Neural cell (in vitro differentiated cells): ENCODE measurements at regions not wholly inside any gene's neighbourhood (a gene's known extent, or its start where the extent isn't known, plus 50 kb on each side); places are given as distances from the start of the nearest gene placed in this dataset.

Experiments used
- H2AFZ ChIP-seq: fragments of 200-600, 300-800 bp; sonication (generic), shearing (Covaris generic); 2 replicates; pipeline ENCODE4 v1.6.0; 2014; ENCODE audit warnings: low read depth, mild to moderate bottlenecking, antibody characterized with exemption, low read length, moderate library complexity
- H3F3A ChIP-seq: fragments of 200-600 bp; shearing (Covaris generic); 2 replicates; pipeline ENCODE4 v1.6.1; 2016; ENCODE audit warnings: mild to moderate bottlenecking, moderate library complexity, mixed read lengths, antibody characterized with exemption, low read length; ENCODE audit not compliant: insufficient read depth, poor library complexity, severe bottlenecking
- H3K27ac ChIP-seq: fragments of 200-600, 300-800 bp; sonication (generic), shearing (Covaris generic); 2 replicates; pipeline ENCODE4 v1.5.1; 2014; ENCODE audit warnings: mild to moderate bottlenecking, low read length, moderate library complexity
- H3K27me3 ChIP-seq: fragments of 300-800, 200-600 bp; sonication (generic), shearing (Covaris generic); 2 replicates; pipeline ENCODE4 v1.6.0; 2014; ENCODE audit warnings: mild to moderate bottlenecking, low read depth, low read length, moderate library complexity; ENCODE audit not compliant: insufficient read depth
- H3K36me3 ChIP-seq: fragments of 300-800, 200-600 bp; sonication (generic), shearing (Covaris generic); 2 replicates; pipeline ENCODE4 v1.5.1; 2014; ENCODE audit warnings: mild to moderate bottlenecking, antibody characterized with exemption, low read length, moderate library complexity; ENCODE audit not compliant: insufficient read depth
- H3K4me2 ChIP-seq: fragments of 300-800, 200-600 bp; sonication (generic), shearing (Covaris generic); 2 replicates; pipeline ENCODE4 v1.6.0; 2014; ENCODE audit warnings: mild to moderate bottlenecking, low read length
- H3K4me3 ChIP-seq: fragments of 300-800, 200-600 bp; sonication (generic), shearing (Covaris generic); 2 replicates; pipeline ENCODE4 v1.5.1; 2014; ENCODE audit warnings: mild to moderate bottlenecking, low read length, moderate library complexity
- H3K79me2 ChIP-seq: fragments of 200-600 bp; shearing (Covaris generic); replicated peaks from 2 replicates; pipeline ENCODE4 v1.6.0; 2014; ENCODE audit warnings: mild to moderate bottlenecking, low read length, moderate library complexity; ENCODE audit not compliant: insufficient read depth
- H3K9ac ChIP-seq: fragments of 300-800, 200-600 bp; sonication (generic), shearing (Covaris generic); 2 replicates; pipeline ENCODE4 v1.6.1; 2016; ENCODE audit warnings: mild to moderate bottlenecking, low read length, mixed read lengths
- H3K9me2 ChIP-seq: fragments of 200-600 bp; shearing (Covaris generic); 2 replicates; pipeline ENCODE4 v1.6.1; 2016; ENCODE audit warnings: mild to moderate bottlenecking, low read length, mixed read lengths; ENCODE audit not compliant: insufficient read depth
- H3K9me3 ChIP-seq: fragments of 200-600, 300-800 bp; sonication (generic), shearing (Covaris generic); 2 replicates; pipeline ENCODE4 v1.6.1; 2016; ENCODE audit warnings: mild to moderate bottlenecking, mixed run types, low read length, moderate library complexity, mixed read lengths
- H4K20me1 ChIP-seq: fragments of 200-600 bp; shearing (Covaris generic); 2 replicates; pipeline ENCODE4 v1.6.1; 2016; ENCODE audit warnings: mild to moderate bottlenecking, mixed run types; ENCODE audit not compliant: insufficient read depth
- EP300 ChIP-seq: fragments of 450-650 bp; conservative IDR thresholded peaks from 2 replicates; pipeline ENCODE4 v1.6.1; 2014; ENCODE audit warnings: antibody characterized with exemption, mild to moderate bottlenecking, moderate library complexity; ENCODE audit not compliant: poor library complexity, severe bottlenecking
- EZH2 ChIP-seq: fragments of 200-600, 300-800 bp; shearing (Covaris generic), sonication (generic); IDR thresholded peaks from 2 replicates; pipeline ENCODE4 v1.6.1; 2014; ENCODE audit warnings: antibody characterized with exemption, low read length, borderline replicate concordance, mild to moderate bottlenecking; ENCODE audit not compliant: insufficient read depth, poor library complexity, severe bottlenecking
- MXI1 ChIP-seq: fragments of 450-650 bp; conservative IDR thresholded peaks from 2 replicates; pipeline ENCODE4 v1.6.1; 2014; ENCODE audit warnings: antibody characterized with exemption, mild to moderate bottlenecking; ENCODE audit not compliant: poor library complexity, severe bottlenecking
- POLR2AphosphoS5 ChIP-seq: IDR thresholded peaks from 2 replicates; pipeline ENCODE4 v1.6.1; 2012
- RAD21 ChIP-seq: fragments of 450-650 bp; conservative IDR thresholded peaks from 2 replicates; pipeline ENCODE4 v1.6.1; 2014; ENCODE audit warnings: antibody characterized with exemption, mild to moderate bottlenecking, moderate library complexity
- SMC3 ChIP-seq: fragments of 450-650 bp; conservative IDR thresholded peaks from 2 replicates; pipeline ENCODE4 v1.6.1; 2014; ENCODE audit warnings: antibody characterized with exemption, mild to moderate bottlenecking, moderate library complexity; ENCODE audit not compliant: poor library complexity
- TAF1 ChIP-seq: IDR thresholded peaks from 2 replicates; pipeline ENCODE4 v1.6.1; 2012; ENCODE audit warnings: low read depth
- TF ChIP-seq, protein P1 (sequence below): fragments of 450-650 bp; IDR thresholded peaks from 2 replicates; pipeline ENCODE4 v1.5.1; 2014; ENCODE audit warnings: antibody characterized with exemption, mild to moderate bottlenecking, moderate library complexity; ENCODE audit not compliant: poor library complexity, severe bottlenecking
- TF ChIP-seq, protein P2 (sequence below): IDR thresholded peaks from 2 replicates; pipeline ENCODE4 v1.6.1; 2012; ENCODE audit warnings: borderline replicate concordance

DNA sequence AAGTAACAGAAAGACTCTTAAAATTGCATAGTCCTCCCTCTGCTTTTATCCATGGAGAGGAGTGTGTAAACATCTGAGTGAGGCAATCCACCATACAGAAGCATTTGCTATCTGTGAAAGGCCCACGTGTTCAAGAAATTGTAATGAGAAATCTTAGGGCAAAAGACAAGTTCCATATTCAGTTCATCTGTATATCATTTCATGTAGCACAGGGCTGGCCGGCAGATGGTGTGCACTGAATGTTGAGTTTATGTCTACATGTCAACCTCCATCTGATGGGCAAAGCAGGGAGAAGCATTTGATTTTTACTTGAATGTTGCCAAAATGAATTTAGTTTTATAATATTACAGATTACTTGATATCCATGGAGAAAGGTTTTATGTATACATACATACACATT, 179.5 kb upstream of the RAD23B start:
- H3K9ac ChIP-seq, result no peak overlapping the region
- H3K36me3 ChIP-seq, result no peaks in the 10 kb centered on the region
- H4K20me1 ChIP-seq, result no peaks in the 10 kb centered on the region
- H3K9me2 ChIP-seq, result no peaks in the 10 kb centered on the region
- H3K27ac ChIP-seq, result no peak overlapping the region
- H3K4me3 ChIP-seq, result no peak overlapping the region
- TF ChIP-seq, protein P1, sequence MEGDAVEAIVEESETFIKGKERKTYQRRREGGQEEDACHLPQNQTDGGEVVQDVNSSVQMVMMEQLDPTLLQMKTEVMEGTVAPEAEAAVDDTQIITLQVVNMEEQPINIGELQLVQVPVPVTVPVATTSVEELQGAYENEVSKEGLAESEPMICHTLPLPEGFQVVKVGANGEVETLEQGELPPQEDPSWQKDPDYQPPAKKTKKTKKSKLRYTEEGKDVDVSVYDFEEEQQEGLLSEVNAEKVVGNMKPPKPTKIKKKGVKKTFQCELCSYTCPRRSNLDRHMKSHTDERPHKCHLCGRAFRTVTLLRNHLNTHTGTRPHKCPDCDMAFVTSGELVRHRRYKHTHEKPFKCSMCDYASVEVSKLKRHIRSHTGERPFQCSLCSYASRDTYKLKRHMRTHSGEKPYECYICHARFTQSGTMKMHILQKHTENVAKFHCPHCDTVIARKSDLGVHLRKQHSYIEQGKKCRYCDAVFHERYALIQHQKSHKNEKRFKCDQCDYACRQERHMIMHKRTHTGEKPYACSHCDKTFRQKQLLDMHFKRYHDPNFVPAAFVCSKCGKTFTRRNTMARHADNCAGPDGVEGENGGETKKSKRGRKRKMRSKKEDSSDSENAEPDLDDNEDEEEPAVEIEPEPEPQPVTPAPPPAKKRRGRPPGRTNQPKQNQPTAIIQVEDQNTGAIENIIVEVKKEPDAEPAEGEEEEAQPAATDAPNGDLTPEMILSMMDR, result no peak
- TF ChIP-seq RAD21, result no peak
- no peak for TF ChIP-seq POLR2AphosphoS5
- H3K79me2 ChIP-seq, result no peaks in the 10 kb centered on the region
- no peak overlapping the region for H3K4me2 ChIP-seq
- no peak overlapping the region for H2AFZ ChIP-seq
- H3K9me3 ChIP-seq, result no peaks in the 10 kb centered on the region
- no peaks in the 10 kb centered on the region for H3K27me3 ChIP-seq
- no peaks in the 10 kb centered on the region for H3F3A ChIP-seq

DNA sequence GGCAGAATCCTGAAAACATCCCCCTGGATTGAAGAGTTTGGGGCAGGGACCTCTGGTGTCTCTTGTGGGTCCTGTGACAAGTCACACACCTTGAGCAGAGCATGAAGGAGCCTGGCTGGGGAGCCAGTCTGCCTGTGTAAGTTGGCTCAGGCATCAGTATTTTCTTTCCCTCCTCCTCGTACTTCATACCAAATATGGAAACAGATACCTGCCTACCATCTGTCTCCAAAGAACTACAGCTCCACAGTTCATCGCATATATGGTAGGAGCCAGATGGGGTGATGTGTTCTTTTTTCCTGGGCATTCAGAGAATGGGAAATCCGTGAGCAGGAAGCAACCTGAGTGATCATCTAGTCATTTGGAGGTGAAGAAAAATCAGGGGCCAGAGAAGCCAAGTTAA, 177.3 kb upstream of the RAD23B start:
- H3K9ac ChIP-seq, result no peak overlapping the region

DNA sequence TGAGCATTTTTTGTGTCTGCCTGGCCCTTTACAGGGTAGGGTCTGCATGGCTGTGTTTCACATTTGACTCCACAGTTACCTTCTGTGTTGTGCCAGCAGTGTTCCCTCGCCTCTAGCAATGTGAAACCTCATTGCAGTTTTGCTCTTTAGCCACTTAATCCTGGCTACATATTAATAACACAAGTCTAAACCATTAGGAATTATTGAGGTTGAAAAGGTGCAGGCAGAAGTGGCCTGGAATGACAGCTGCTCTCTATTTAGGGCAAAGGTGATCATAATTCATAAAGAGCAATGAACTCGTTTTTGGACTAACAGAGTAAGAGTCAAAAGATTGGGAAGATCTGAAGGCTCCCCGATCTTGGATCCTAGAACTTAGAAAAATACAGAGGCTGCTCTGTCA, 176.7 kb upstream of the RAD23B start:
- Histone ChIP-seq H3K9me2 (no peaks in the 10 kb centered on the region), H3K36me3 (no peaks in the 10 kb centered on the region), H2AFZ (no peak overlapping the region), H3K27ac (no peak overlapping the region), H3F3A (no peaks in the 10 kb centered on the region), H3K9ac (no peak overlapping the region), H3K27me3 (no peaks in the 10 kb centered on the region), H3K9me3 (no peaks in the 10 kb centered on the region), H3K4me3 (no peak overlapping the region), H4K20me1 (no peaks in the 10 kb centered on the region), H3K4me2 (no peak overlapping the region), H3K79me2 (no peaks in the 10 kb centered on the region)
- TF ChIP-seq EZH2 (no peak), POLR2AphosphoS5 (no peak), TAF1 (no peak), EP300 (no peak), RAD21 (no peak), MXI1 (no peak), SMC3 (no peak)
- TF ChIP-seq, protein P2, sequence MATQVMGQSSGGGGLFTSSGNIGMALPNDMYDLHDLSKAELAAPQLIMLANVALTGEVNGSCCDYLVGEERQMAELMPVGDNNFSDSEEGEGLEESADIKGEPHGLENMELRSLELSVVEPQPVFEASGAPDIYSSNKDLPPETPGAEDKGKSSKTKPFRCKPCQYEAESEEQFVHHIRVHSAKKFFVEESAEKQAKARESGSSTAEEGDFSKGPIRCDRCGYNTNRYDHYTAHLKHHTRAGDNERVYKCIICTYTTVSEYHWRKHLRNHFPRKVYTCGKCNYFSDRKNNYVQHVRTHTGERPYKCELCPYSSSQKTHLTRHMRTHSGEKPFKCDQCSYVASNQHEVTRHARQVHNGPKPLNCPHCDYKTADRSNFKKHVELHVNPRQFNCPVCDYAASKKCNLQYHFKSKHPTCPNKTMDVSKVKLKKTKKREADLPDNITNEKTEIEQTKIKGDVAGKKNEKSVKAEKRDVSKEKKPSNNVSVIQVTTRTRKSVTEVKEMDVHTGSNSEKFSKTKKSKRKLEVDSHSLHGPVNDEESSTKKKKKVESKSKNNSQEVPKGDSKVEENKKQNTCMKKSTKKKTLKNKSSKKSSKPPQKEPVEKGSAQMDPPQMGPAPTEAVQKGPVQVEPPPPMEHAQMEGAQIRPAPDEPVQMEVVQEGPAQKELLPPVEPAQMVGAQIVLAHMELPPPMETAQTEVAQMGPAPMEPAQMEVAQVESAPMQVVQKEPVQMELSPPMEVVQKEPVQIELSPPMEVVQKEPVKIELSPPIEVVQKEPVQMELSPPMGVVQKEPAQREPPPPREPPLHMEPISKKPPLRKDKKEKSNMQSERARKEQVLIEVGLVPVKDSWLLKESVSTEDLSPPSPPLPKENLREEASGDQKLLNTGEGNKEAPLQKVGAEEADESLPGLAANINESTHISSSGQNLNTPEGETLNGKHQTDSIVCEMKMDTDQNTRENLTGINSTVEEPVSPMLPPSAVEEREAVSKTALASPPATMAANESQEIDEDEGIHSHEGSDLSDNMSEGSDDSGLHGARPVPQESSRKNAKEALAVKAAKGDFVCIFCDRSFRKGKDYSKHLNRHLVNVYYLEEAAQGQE, result no peak
- TF ChIP-seq, protein P1, result no peak

More for the DNA sequence above, 177.3 kb upstream of the RAD23B start:
- Histone ChIP-seq H3K9me3 (no peaks in the 10 kb centered on the region), H3F3A (no peaks in the 10 kb centered on the region), H3K9me2 (no peaks in the 10 kb centered on the region), H3K4me2 (no peak overlapping the region), H3K27me3 (no peaks in the 10 kb centered on the region), H3K36me3 (no peaks in the 10 kb centered on the region), H3K4me3 (no peak overlapping the region), H3K27ac (no peak overlapping the region), H4K20me1 (no peaks in the 10 kb centered on the region), H2AFZ (no peak overlapping the region), H3K79me2 (no peaks in the 10 kb centered on the region)
- TF ChIP-seq MXI1, result no peak
- TF ChIP-seq POLR2AphosphoS5, result no peak
- no peak for TF ChIP-seq SMC3
- TF ChIP-seq TAF1, result no peak
